Neural crest cell (in vitro differentiated cells): ENCODE measurements at regions not wholly inside any gene's neighbourhood (a gene's known extent, or its start where the extent isn't known, plus 50 kb on each side); places are given as distances from the start of the nearest gene placed in this dataset.

Experiments
- DNase-seq: peaks from one replicate; pipeline ENCODE4 v3.0.0; 2021; ENCODE audit warnings: low read depth, mixed read lengths, low spot score
- H3K27ac Mint-ChIP-seq: one replicate; pipeline ENCODE4 v1.8.0; 2021; ENCODE audit warnings: mild to moderate bottlenecking, mixed read lengths; ENCODE audit not compliant: unreplicated experiment
- H3K27me3 Mint-ChIP-seq: 2 replicates; pipeline ENCODE4 v1.8.0; 2021; ENCODE audit warnings: low read depth, mild to moderate bottlenecking, mixed read lengths
- H3K36me3 Mint-ChIP-seq: 2 replicates; pipeline ENCODE4 v1.8.0; 2021; ENCODE audit warnings: low read depth, mild to moderate bottlenecking, mixed read lengths
- H3K4me1 Mint-ChIP-seq: 2 replicates; pipeline ENCODE4 v1.8.0; 2021; ENCODE audit warnings: mixed read lengths
- H3K4me3 Mint-ChIP-seq: one replicate; pipeline ENCODE4 v1.8.0; 2021; ENCODE audit warnings: mild to moderate bottlenecking, mixed read lengths
- H3K9me3 Mint-ChIP-seq: 2 replicates; pipeline ENCODE4 v1.8.0; 2021; ENCODE audit warnings: mixed read lengths
- CTCF ChIP-seq: fragments of 200-600 bp; sonication (generic); conservative IDR thresholded peaks from 2 replicates; pipeline ENCODE4 v1.5.0; 2021; ENCODE audit warnings: antibody characterized with exemption, mild to moderate bottlenecking

- H3K4me1 Mint-ChIP-seq, result peaks cover 48% of the 10 kb centered on the region
- no peaks in the 10 kb centered on the region for H3K9me3 Mint-ChIP-seq
- H3K27me3 Mint-ChIP-seq, result no peaks in the 10 kb centered on the region
- H3K27ac Mint-ChIP-seq, result no peak overlapping the region
- no peaks in the 10 kb centered on the region for H3K36me3 Mint-ChIP-seq
- no peak overlapping the region for H3K4me3 Mint-ChIP-seq
- DNase-seq, result no peak
- TF ChIP-seq CTCF, result no peak
These were observed 62.3 kb upstream of the ACSL3 start for GRCh38 chr2:222798528-222798927.

GRCh38 chr2:222799262-222799918 lies 61.4 kb upstream of the ACSL3 start:
- Mint-ChIP-seq H3K27me3 (no peaks in the 10 kb centered on the region), H3K4me1 (peaks cover 45% of the 10 kb centered on the region), H3K27ac (no peak overlapping the region), H3K36me3 (no peaks in the 10 kb centered on the region), H3K9me3 (no peaks in the 10 kb centered on the region), H3K4me3 (no peak overlapping the region)
- TF ChIP-seq CTCF, result no peak
- DNase-seq, result no peak

GRCh38 chr2:222802514-222803196 lies 58.2 kb upstream of the ACSL3 start:
- Mint-ChIP-seq H3K27ac (no peak overlapping the region), H3K27me3 (no peaks in the 10 kb centered on the region), H3K9me3 (no peaks in the 10 kb centered on the region), H3K36me3 (no peaks in the 10 kb centered on the region), H3K4me1 (peaks cover 24% of the 10 kb centered on the region), H3K4me3 (no peak overlapping the region)
- no peak for TF ChIP-seq CTCF
- DNase-seq, result no peak

GRCh38 chr2:222804351-222804750 lies 56.5 kb upstream of the ACSL3 start:
- H3K4me1 Mint-ChIP-seq, result peaks cover 19% of the 10 kb centered on the region
- no peak for DNase-seq
- H3K27me3 Mint-ChIP-seq, result no peaks in the 10 kb centered on the region
- H3K4me3 Mint-ChIP-seq, result no peak overlapping the region
- H3K27ac Mint-ChIP-seq, result no peak overlapping the region
- no peaks in the 10 kb centered on the region for H3K36me3 Mint-ChIP-seq
- TF ChIP-seq CTCF, result no peak
- peaks cover 1% of the 10 kb centered on the region for H3K9me3 Mint-ChIP-seq

GRCh38 chr2:222805591-222806304 lies 55.1 kb upstream of the ACSL3 start:
- Mint-ChIP-seq H3K4me1 (peaks cover 18% of the 10 kb centered on the region), H3K4me3 (no peak overlapping the region), H3K27me3 (no peaks in the 10 kb centered on the region), H3K27ac (no peak overlapping the region), H3K9me3 (peaks cover 2% of the 10 kb centered on the region), H3K36me3 (no peaks in the 10 kb centered on the region)
- no peak for TF ChIP-seq CTCF
- no peak for DNase-seq
